IMR-90 (cell line): ENCODE measurements at regions not wholly inside any gene's neighbourhood (a gene's known extent, or its start where the extent isn't known, plus 50 kb on each side); places are given as distances from the start of the nearest gene placed in this dataset.

Source experiments
- CEBPB ChIP-seq: IDR thresholded peaks from 2 replicates; pipeline ENCODE4 v1.6.1; 2012; ENCODE audit warnings: low read depth, low read length, improper control_type of control experiment
- CHD1 ChIP-seq: IDR thresholded peaks from 2 replicates; pipeline ENCODE4 v1.6.1; 2012; ENCODE audit warnings: low read depth, low read length, improper control_type of control experiment
- MAZ ChIP-seq: IDR thresholded peaks from 2 replicates; pipeline ENCODE4 v1.6.1; 2012; ENCODE audit warnings: low read depth, mild to moderate bottlenecking, low read length, improper control_type of control experiment, moderate library complexity, borderline replicate concordance
- POLR2A ChIP-seq: IDR thresholded peaks from 2 replicates; pipeline ENCODE4 v1.6.1; 2012; ENCODE audit warnings: mild to moderate bottlenecking, low read depth, low read length
- RAD21 ChIP-seq: IDR thresholded peaks from 2 replicates; pipeline ENCODE4 v1.6.1; 2012; ENCODE audit warnings: low read length, improper control_type of control experiment
- TF ChIP-seq, protein P1 (sequence below): conservative IDR thresholded peaks from 2 replicates; pipeline ENCODE4 v1.5.1; 2012; ENCODE audit warnings: mild to moderate bottlenecking, low read depth, low read length, improper control_type of control experiment

GRCh38 chr11:69215216-69215615 is 59.5 kb downstream of the SMIM38 start:
- TF ChIP-seq, protein P1, sequence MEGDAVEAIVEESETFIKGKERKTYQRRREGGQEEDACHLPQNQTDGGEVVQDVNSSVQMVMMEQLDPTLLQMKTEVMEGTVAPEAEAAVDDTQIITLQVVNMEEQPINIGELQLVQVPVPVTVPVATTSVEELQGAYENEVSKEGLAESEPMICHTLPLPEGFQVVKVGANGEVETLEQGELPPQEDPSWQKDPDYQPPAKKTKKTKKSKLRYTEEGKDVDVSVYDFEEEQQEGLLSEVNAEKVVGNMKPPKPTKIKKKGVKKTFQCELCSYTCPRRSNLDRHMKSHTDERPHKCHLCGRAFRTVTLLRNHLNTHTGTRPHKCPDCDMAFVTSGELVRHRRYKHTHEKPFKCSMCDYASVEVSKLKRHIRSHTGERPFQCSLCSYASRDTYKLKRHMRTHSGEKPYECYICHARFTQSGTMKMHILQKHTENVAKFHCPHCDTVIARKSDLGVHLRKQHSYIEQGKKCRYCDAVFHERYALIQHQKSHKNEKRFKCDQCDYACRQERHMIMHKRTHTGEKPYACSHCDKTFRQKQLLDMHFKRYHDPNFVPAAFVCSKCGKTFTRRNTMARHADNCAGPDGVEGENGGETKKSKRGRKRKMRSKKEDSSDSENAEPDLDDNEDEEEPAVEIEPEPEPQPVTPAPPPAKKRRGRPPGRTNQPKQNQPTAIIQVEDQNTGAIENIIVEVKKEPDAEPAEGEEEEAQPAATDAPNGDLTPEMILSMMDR, result no peak
- TF ChIP-seq POLR2A, result no peak
- no peak for TF ChIP-seq RAD21
- no peak for TF ChIP-seq CEBPB
- no peak for TF ChIP-seq CHD1
- TF ChIP-seq MAZ, result no peak
